Endothelial cell of umbilical vein (primary cell): ENCODE measurements at regions not wholly inside any gene's neighbourhood (a gene's known extent, or its start where the extent isn't known, plus 50 kb on each side); places are given as distances from the start of the nearest gene placed in this dataset.

Experiments
- BruUV-seq: library from RNA; stranded (reverse); fragments of 400-500 nt; replicated peaks from 2 replicates; lab custom pipeline; 2021; lab: Mats Ljungman, UMichigan
- CTCF ChIA-PET: fragments of 300-600, 350-600 bp; sonication (Branson Sonifier 250); formaldehyde crosslinking; loops from one replicate; lab custom pipeline; 2021; ENCODE audit warnings: antibody characterized with exemption, inconsistent platforms; lab: Charles Lee
- POLR2A ChIA-PET: fragments of 300-600, 350-600 bp; sonication (Branson Sonifier 250); formaldehyde crosslinking; loops from one replicate; lab custom pipeline; 2021; ENCODE audit warnings: antibody characterized with exemption, inconsistent platforms; lab: Charles Lee
- DNase-seq: peaks from one replicate; pipeline ENCODE4 v3.0.0-alpha.2; 2011; ENCODE audit warnings: low read depth, low spot score
- FAIRE-seq: peaks from 2 replicates; lab custom pipeline; 2011; peaks lifted over from hg19 to GRCh38; lab: Jason Lieb, UNC
- H2AFZ ChIP-seq: 2 replicates; pipeline ENCODE4 v1.6.0; 2012; ENCODE audit warnings: low read depth, low read length, control low read depth, inconsistent platforms
- H3K27ac ChIP-seq: 2 replicates; pipeline ENCODE4 v1.5.1; 2011; ENCODE audit warnings: low read depth, mild to moderate bottlenecking, control low read depth, low read length, moderate library complexity; ENCODE audit not compliant: insufficient read depth
- H3K27me3 ChIP-seq, 2 experiments: 2 replicates each; pipeline versions ENCODE4 v1.6.0 to v1.6.1; 2011; ENCODE audit warnings: low read length in 2 of 2, mixed read lengths in 1 of 2; ENCODE audit not compliant: control insufficient read depth in 2 of 2, insufficient read depth in 2 of 2
- H3K36me3 ChIP-seq, 2 experiments: 2 replicates in 1 of 2; 3 replicates in 1 of 2; pipeline ENCODE4 v1.5.1; 2011; ENCODE audit warnings: low read length in 2 of 2, mild to moderate bottlenecking in 1 of 2, moderate library complexity in 1 of 2; ENCODE audit not compliant: control insufficient read depth in 2 of 2, insufficient read depth in 2 of 2; ENCODE audit errors: extremely low read depth in 1 of 2
- H3K4me1 ChIP-seq: 3 replicates; pipeline ENCODE4 v1.5.1; 2011; ENCODE audit warnings: mild to moderate bottlenecking, low read length; ENCODE audit not compliant: control insufficient read depth, insufficient read depth; ENCODE audit errors: extremely low read depth
- H3K4me2 ChIP-seq: 2 replicates; pipeline ENCODE4 v1.6.1; 2011; ENCODE audit warnings: low read length, control low read depth, mixed read lengths; ENCODE audit not compliant: insufficient read depth
- H3K4me3 ChIP-seq, 3 experiments: fragments of 200-600 bp in 1 of 3; sonication (generic), shearing (Covaris generic) in 1 of 3; replicated peaks in 1 of 3; 2 replicates each; pipeline ENCODE4 v1.5.1; 2011 to 2016; ENCODE audit warnings: control low read depth in 3 of 3, low read length in 3 of 3, mild to moderate bottlenecking in 2 of 3, inconsistent platforms in 1 of 3, low read depth in 1 of 3, moderate library complexity in 1 of 3; ENCODE audit not compliant: insufficient read depth in 1 of 3
- H3K79me2 ChIP-seq: 2 replicates; pipeline ENCODE4 v1.6.0; 2012; ENCODE audit warnings: low read length, inconsistent platforms; ENCODE audit not compliant: control insufficient read depth, insufficient read depth
- H3K9ac ChIP-seq: replicated peaks from 2 replicates; pipeline ENCODE3; 2011; ENCODE audit warnings: low read length, control low read depth; ENCODE audit not compliant: insufficient read depth; ENCODE audit errors: extremely low read depth
- H3K9me1 ChIP-seq: replicated peaks from 3 replicates; pipeline ENCODE4 v1.6.0; 2011; ENCODE audit warnings: mild to moderate bottlenecking, low read length; ENCODE audit not compliant: control insufficient read depth, insufficient read depth; ENCODE audit errors: extremely low read depth
- H3K9me3 ChIP-seq: replicated peaks from 2 replicates; pipeline ENCODE4 v1.5.1; 2012; ENCODE audit warnings: low read length, inconsistent platforms; ENCODE audit not compliant: control insufficient read depth, insufficient read depth
- H4K20me1 ChIP-seq: replicated peaks from 2 replicates; pipeline ENCODE3; 2011; ENCODE audit warnings: mild to moderate bottlenecking, low read length; ENCODE audit not compliant: control insufficient read depth, insufficient read depth; ENCODE audit errors: extremely low read depth
- CTCF ChIP-seq, 2 donors: IDR thresholded peaks; 1 replicate in 1 of 2; 2 replicates in 1 of 2; pipeline ENCODE4 v1.5.1; 2011; ENCODE audit warnings: low read length in 2 of 2, mild to moderate bottlenecking in 2 of 2, moderate library complexity in 2 of 2, control low read depth in 1 of 2, inconsistent platforms in 1 of 2, low read depth in 1 of 2; ENCODE audit not compliant: insufficient read depth in 1 of 2; ENCODE audit errors: extremely low read depth in 1 of 2
- EZH2 ChIP-seq: IDR thresholded peaks from 2 replicates; pipeline ENCODE4 v1.6.1; 2012; ENCODE audit warnings: borderline replicate concordance, low read depth, mild to moderate bottlenecking, moderate library complexity, low read length, inconsistent platforms; ENCODE audit not compliant: severe bottlenecking
- FOS ChIP-seq: IDR thresholded peaks from 2 replicates; pipeline ENCODE4 v1.6.1; 2011; ENCODE audit warnings: mild to moderate bottlenecking, low read length, moderate library complexity, borderline replicate concordance; ENCODE audit not compliant: insufficient read depth
- GATA2 ChIP-seq: IDR thresholded peaks from 2 replicates; pipeline ENCODE4 v1.7.0; 2011; ENCODE audit warnings: low read depth, mild to moderate bottlenecking, moderate library complexity, mixed read lengths, low read length; ENCODE audit not compliant: insufficient read length, insufficient read depth
- JUN ChIP-seq: IDR thresholded peaks from 2 replicates; pipeline ENCODE4 v1.6.1; 2011; ENCODE audit warnings: borderline replicate concordance, low read depth; ENCODE audit not compliant: insufficient read length, insufficient read depth
- MAX ChIP-seq: IDR thresholded peaks from 2 replicates; pipeline ENCODE4 v1.6.1; 2011; ENCODE audit not compliant: insufficient read depth, insufficient read length
- MYC ChIP-seq: IDR thresholded peaks from one replicate; pipeline ENCODE4 v1.6.1; 2011; ENCODE audit warnings: mild to moderate bottlenecking, low read depth, low read length
- POLR2A ChIP-seq: IDR thresholded peaks from 2 replicates; pipeline ENCODE4 v1.6.1; 2012; ENCODE audit warnings: low read depth, mild to moderate bottlenecking, control low read depth, low read length
- POLR2AphosphoS5 ChIP-seq: IDR thresholded peaks from 2 replicates; pipeline ENCODE4 v1.6.1; 2012; ENCODE audit warnings: low read depth, mild to moderate bottlenecking, control low read depth, low read length, moderate library complexity; ENCODE audit not compliant: insufficient read depth
- dilution Hi-C: fragments of 300-500 bp; cut with MboI; formaldehyde crosslinking; loops from one replicate; pipeline ENCODE4 v1.15.0; 2019; ENCODE audit warnings: low sequenced_read_pairs; ENCODE audit not compliant: extremely low pct_ligation_motif_present
- intact Hi-C: fragments of 100-400 bp; cut with micrococcal nuclease; formaldehyde crosslinking; loops from one replicate; pipeline ENCODE4 v1.10.0; 2022

- H4K20me1 ChIP-seq = no peaks in the 10 kb centered on the region
- no peak overlapping the region for H3K4me2 ChIP-seq
- no peak overlapping the region for H2AFZ ChIP-seq
- H3K9ac ChIP-seq = no peak overlapping the region
- FAIRE-seq (no peak), DNase-seq (no peak)
- no peak overlapping the region for H3K4me3 ChIP-seq
- ChIA-PET CTCF (no interaction called here), POLR2A (no interaction called here)
- H3K4me1 ChIP-seq = no peaks in the 10 kb centered on the region
- H3K36me3 ChIP-seq = no peaks in the 10 kb centered on the region
- intact Hi-C loops = no loop called here
- H3K27ac ChIP-seq = no peak overlapping the region
- H3K79me2 ChIP-seq = no peaks in the 10 kb centered on the region
- no peaks in the 10 kb centered on the region for H3K9me1 ChIP-seq
- dilution Hi-C loops = no loop called here
- H3K27me3 ChIP-seq = no peaks in the 10 kb centered on the region
- BruUV-seq = no TSS peak
- H3K9me3 ChIP-seq = no peaks in the 10 kb centered on the region
- TF ChIP-seq FOS (no peak), POLR2A (no peak), MYC (no peak), JUN (no peak), MAX (no peak), EZH2 (no peak), GATA2 (no peak), CTCF (IDR thresholded peaks at IDR 0.05; ENCODE audit: extremely low read depth in 1 of 2, insufficient read depth in 1 of 2, low read depth in 1 of 2, low read length in 2 of 2) (no peak), POLR2AphosphoS5 (no peak)
Observed at GRCh38 chr10:56927701-56928100, 566.6 kb upstream of the ZWINT start.
